ENCODE measurements at regions not wholly inside any gene's neighbourhood (a gene's known extent, or its start where the extent isn't known, plus 50 kb on each side); places are given as distances from the start of the nearest gene placed in this dataset.

DNA sequence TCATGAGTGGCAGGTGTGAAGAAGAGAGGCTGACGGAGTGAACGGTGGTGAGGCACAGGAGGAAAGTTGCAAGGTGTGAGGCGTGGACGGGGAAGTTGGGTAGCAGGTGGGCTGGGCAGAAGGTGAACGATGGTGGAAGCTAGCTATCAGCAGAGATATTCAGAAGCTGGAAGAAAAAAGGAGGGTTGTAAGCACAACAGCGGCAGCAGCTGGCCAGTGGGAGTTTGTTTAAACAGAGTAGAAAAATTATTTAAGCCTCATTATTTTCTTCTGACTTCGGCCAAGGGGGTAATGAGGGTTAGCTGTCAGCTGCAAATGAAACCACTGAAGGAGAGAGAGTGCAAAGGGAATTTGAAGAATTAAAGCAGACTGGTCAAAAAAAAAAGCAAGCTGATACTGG lies 62.1 kb upstream of the PRKAR2B start:
- Histone ChIP-seq H3K9ac (ENCODE audit: low read depth, low read length, poor library complexity, severe bottlenecking) (no peak overlapping the region), H3K9me2 (replicated peaks; ENCODE audit: low read depth, low read length) (no peaks in the 10 kb centered on the region), H3K4me1 (ENCODE audit: insufficient read depth, low read length, poor library complexity, severe bottlenecking) (no peaks in the 10 kb centered on the region), H3F3A (ENCODE audit: low read depth) (no peaks in the 10 kb centered on the region), H3K4me3 (ENCODE audit: low read length, poor library complexity, severe bottlenecking) (no peak overlapping the region), H3K27me3 (ENCODE audit: insufficient read depth, low read length, poor library complexity, severe bottlenecking) (no peaks in the 10 kb centered on the region), H4K20me1 (ENCODE audit: insufficient read depth, low read length, poor library complexity, severe bottlenecking) (no peaks in the 10 kb centered on the region), H3K9me3 (ENCODE audit: insufficient read depth, low read depth, low read length) (no peaks in the 10 kb centered on the region), H3K36me3 (ENCODE audit: insufficient read depth, low read length) (no peaks in the 10 kb centered on the region), H3K79me2 (ENCODE audit: insufficient read depth, low read length) (no peaks in the 10 kb centered on the region), H3K4me2 (ENCODE audit: low read depth, low read length, poor library complexity, severe bottlenecking) (no peak overlapping the region), H2AFZ (ENCODE audit: low read length) (no peak overlapping the region)
- TF ChIP-seq EZH2phosphoT487 (IDR thresholded peaks at IDR 0.05; ENCODE audit: borderline replicate concordance) = no peak
- TF ChIP-seq, protein P1, sequence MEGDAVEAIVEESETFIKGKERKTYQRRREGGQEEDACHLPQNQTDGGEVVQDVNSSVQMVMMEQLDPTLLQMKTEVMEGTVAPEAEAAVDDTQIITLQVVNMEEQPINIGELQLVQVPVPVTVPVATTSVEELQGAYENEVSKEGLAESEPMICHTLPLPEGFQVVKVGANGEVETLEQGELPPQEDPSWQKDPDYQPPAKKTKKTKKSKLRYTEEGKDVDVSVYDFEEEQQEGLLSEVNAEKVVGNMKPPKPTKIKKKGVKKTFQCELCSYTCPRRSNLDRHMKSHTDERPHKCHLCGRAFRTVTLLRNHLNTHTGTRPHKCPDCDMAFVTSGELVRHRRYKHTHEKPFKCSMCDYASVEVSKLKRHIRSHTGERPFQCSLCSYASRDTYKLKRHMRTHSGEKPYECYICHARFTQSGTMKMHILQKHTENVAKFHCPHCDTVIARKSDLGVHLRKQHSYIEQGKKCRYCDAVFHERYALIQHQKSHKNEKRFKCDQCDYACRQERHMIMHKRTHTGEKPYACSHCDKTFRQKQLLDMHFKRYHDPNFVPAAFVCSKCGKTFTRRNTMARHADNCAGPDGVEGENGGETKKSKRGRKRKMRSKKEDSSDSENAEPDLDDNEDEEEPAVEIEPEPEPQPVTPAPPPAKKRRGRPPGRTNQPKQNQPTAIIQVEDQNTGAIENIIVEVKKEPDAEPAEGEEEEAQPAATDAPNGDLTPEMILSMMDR (conservative IDR thresholded peaks at IDR 0.05; ENCODE audit: low read length) = no peak

DNA sequence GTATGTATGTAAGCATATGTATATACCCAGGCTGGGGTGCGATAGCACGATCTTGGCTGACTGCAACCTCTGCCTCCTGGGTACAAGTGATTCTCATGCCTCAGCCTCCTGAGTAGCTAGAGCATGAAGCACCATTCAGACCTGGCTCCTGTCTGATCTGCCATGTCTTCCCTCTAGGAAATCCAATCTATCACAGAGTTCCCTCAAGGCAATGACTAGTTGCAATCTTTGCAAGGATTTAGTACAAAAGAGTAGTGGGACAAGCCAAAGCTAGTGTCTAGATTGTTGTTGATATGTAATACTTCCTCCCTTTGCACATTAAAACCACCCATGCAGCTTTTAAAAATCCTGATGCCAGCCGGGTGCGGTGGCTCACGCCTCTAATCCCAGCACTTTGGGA lies 60.5 kb upstream of the PRKAR2B start:
- H3K79me2 ChIP-seq (ENCODE audit: insufficient read depth, low read length) = no peaks in the 10 kb centered on the region
- H3K4me3 ChIP-seq (ENCODE audit: low read length, poor library complexity, severe bottlenecking) = no peak overlapping the region
- H3K27me3 ChIP-seq (ENCODE audit: insufficient read depth, low read length, poor library complexity, severe bottlenecking) = no peaks in the 10 kb centered on the region
- H3K9me3 ChIP-seq (ENCODE audit: insufficient read depth, low read depth, low read length) = no peaks in the 10 kb centered on the region
- no peaks in the 10 kb centered on the region for H3K4me1 ChIP-seq (ENCODE audit: insufficient read depth, low read length, poor library complexity, severe bottlenecking)
- no peaks in the 10 kb centered on the region for H4K20me1 ChIP-seq (ENCODE audit: insufficient read depth, low read length, poor library complexity, severe bottlenecking)
- H3K9ac ChIP-seq (ENCODE audit: low read depth, low read length, poor library complexity, severe bottlenecking) = no peak overlapping the region
- H3K9me2 ChIP-seq (replicated peaks; ENCODE audit: low read depth, low read length) = no peaks in the 10 kb centered on the region
- H3F3A ChIP-seq (ENCODE audit: low read depth) = no peaks in the 10 kb centered on the region
- no peak overlapping the region for H2AFZ ChIP-seq (ENCODE audit: low read length)
- no peak for TF ChIP-seq EZH2phosphoT487 (IDR thresholded peaks at IDR 0.05; ENCODE audit: borderline replicate concordance)
- TF ChIP-seq, protein P1 (conservative IDR thresholded peaks at IDR 0.05; ENCODE audit: low read length) = no peak
- no peaks in the 10 kb centered on the region for H3K36me3 ChIP-seq (ENCODE audit: insufficient read depth, low read length)
- no peak overlapping the region for H3K4me2 ChIP-seq (ENCODE audit: low read depth, low read length, poor library complexity, severe bottlenecking)

DNA sequence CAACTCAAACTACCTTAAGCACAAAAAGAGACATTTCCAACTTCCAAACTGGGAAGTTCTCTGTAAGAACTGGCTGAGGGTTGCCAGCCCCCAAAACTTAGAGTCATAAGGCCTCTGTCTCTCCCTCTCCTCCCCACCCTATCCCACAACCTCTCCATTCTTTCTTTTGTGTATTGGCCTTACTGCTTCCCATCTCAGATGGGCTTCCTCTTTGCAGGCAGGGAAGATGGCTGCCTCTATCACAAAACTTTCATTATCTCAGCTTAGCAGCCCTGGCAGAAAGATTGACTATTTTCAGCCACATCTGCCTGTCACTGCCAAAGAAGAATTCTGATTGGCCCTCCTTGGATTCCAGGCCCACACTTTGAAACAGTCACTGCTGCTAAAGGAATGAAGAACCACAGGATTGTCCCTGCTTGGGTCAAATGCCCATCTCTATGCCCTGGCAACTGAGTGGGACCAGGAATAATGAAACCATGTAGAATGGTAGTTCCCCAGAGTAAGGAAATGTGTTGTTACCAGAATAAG lies 58.0 kb upstream of the PRKAR2B start:
- Histone ChIP-seq H3F3A (ENCODE audit: low read depth) (no peaks in the 10 kb centered on the region), H3K4me3 (ENCODE audit: low read length, poor library complexity, severe bottlenecking) (no peak overlapping the region), H3K9ac (ENCODE audit: low read depth, low read length, poor library complexity, severe bottlenecking) (no peak overlapping the region), H3K36me3 (ENCODE audit: insufficient read depth, low read length) (no peaks in the 10 kb centered on the region), H3K4me1 (ENCODE audit: insufficient read depth, low read length, poor library complexity, severe bottlenecking) (no peaks in the 10 kb centered on the region), H4K20me1 (ENCODE audit: insufficient read depth, low read length, poor library complexity, severe bottlenecking) (no peaks in the 10 kb centered on the region), H3K4me2 (ENCODE audit: low read depth, low read length, poor library complexity, severe bottlenecking) (no peak overlapping the region), H2AFZ (ENCODE audit: low read length) (peak overlapping the region; percentile 88), H3K9me2 (replicated peaks; ENCODE audit: low read depth, low read length) (no peaks in the 10 kb centered on the region), H3K9me3 (ENCODE audit: insufficient read depth, low read depth, low read length) (no peaks in the 10 kb centered on the region), H3K27me3 (ENCODE audit: insufficient read depth, low read length, poor library complexity, severe bottlenecking) (no peaks in the 10 kb centered on the region), H3K79me2 (ENCODE audit: insufficient read depth, low read length) (no peaks in the 10 kb centered on the region)
- no peak for TF ChIP-seq EZH2phosphoT487 (IDR thresholded peaks at IDR 0.05; ENCODE audit: borderline replicate concordance)
- TF ChIP-seq, protein P1 (conservative IDR thresholded peaks at IDR 0.05; ENCODE audit: low read length) = no peak

All from Loucy (cell line).